WI38 (cell line): ENCODE measurements at regions not wholly inside any gene's neighbourhood (a gene's known extent, or its start where the extent isn't known, plus 50 kb on each side); places are given as distances from the start of the nearest gene placed in this dataset.

Source experiments
- H3K4me3 ChIP-seq: 2 replicates; pipeline ENCODE4 v1.5.1; 2011; ENCODE audit warnings: low read depth, mild to moderate bottlenecking, control low read depth, low read length
- CTCF ChIP-seq: IDR thresholded peaks from 2 replicates; pipeline ENCODE4 v1.5.1; 2012; ENCODE audit warnings: low read depth, mild to moderate bottlenecking, control low read depth, low read length

GRCh38 chr13:90120026-90120425 is 1227.5 kb upstream of the MIR17HG start:
- H3K4me3 ChIP-seq: no peak overlapping the region
- TF ChIP-seq CTCF: no peak

GRCh38 chr13:90121784-90122183 is 1225.7 kb upstream of the MIR17HG start:
- TF ChIP-seq CTCF: no peak
- no peak overlapping the region for H3K4me3 ChIP-seq

- no peak overlapping the region for H3K4me3 ChIP-seq
- TF ChIP-seq CTCF: no peak
Measured at GRCh38 chr13:90122531-90122930, 1225.0 kb upstream of the MIR17HG start.

GRCh38 chr13:90135558-90135957 is 1211.9 kb upstream of the MIR17HG start:
- TF ChIP-seq CTCF: no peak
- H3K4me3 ChIP-seq: no peak overlapping the region

- TF ChIP-seq CTCF: no peak
- no peak overlapping the region for H3K4me3 ChIP-seq
Measured at GRCh38 chr13:90142251-90142650, 1205.2 kb upstream of the MIR17HG start.

GRCh38 chr13:90154311-90154960 is 1193.1 kb upstream of the MIR17HG start:
- no peak for TF ChIP-seq CTCF
- no peak overlapping the region for H3K4me3 ChIP-seq

- H3K4me3 ChIP-seq: no peak overlapping the region
- no peak for TF ChIP-seq CTCF
Measured at GRCh38 chr13:90156390-90156789, 1191.1 kb upstream of the MIR17HG start.
